Heart left ventricle (tissue), 13 donors: ENCODE measurements at regions not wholly inside any gene's neighbourhood (a gene's known extent, or its start where the extent isn't known, plus 50 kb on each side); places are given as distances from the start of the nearest gene placed in this dataset.

Experiments used
- POLR2A ChIP-seq, 2 donors: fragments of 450-650 bp; IDR thresholded peaks; one replicate each; pipeline ENCODE4 v1.6.1; 2017; ENCODE audit warnings: antibody characterized with exemption in 2 of 2, mild to moderate bottlenecking in 2 of 2, moderate library complexity in 2 of 2
- TF ChIP-seq, protein P1 (sequence below), 12 donors: fragments of 200-600 bp; sonication (generic) in 4 of 12; IDR thresholded peaks; one replicate each; pipeline versions ENCODE4 v1.5.0 to v1.8.0; 2018 to 2022; ENCODE audit warnings: antibody characterized with exemption in 12 of 12, mild to moderate bottlenecking in 5 of 12
- donor health status: ischemic (EF 13 %, LVEDD 7.1; RV severe dilation, severe dysfunction).
- donor health status: DM: no; HTN: yes; CAD: no.
- donor health status: DM: no; HTN: no; CAD: no.
- donor health status: ischemic (EF 25% LVEDD 6.9; RV normal size, moderate dysfunction).
- donor health status: ischemic (EF 25% LVEDD 5.7; RV mildly dilated, moderate dysfunction).
- donor health status: ischemic (EF 35%, LVEDD 5.7; RV mildly dilated, moderate dysfunction).
- donor health status: nonischemic (EF 11% LVEDD 7.7; RV severe dilation, severe dysfunction).
- donor health status: DM: yes; HTN: yes; CAD: no.
- donor health status: PGD.
- donor health status: ischemic (EF 29% LVEDD 5.4; RV normal size, mild dysfunction).
- donor health status: nonischemic (EF 23%, LVEDD 6.1; RV moderate dilation, normal function).

DNA sequence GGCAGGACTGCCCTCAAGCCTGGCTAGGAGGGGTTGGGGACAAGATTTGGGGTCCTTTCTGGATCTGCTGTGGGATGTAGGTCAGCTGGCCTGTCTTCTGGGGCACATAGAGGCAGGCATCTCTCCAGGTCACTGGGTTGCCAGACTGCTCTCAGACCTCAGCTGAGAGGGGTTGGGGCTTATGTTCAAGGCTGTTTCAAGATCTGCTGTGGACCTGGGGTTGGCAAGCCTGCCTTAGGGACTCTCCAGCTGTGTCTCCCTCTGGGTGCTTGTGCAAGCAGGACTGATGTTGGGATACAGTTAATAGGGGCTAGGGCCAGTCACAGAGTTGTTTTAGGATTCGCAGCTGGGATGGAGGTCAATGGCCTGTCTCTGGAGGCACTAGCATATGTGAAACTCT is 363.0 kb upstream of the ST6GAL2 start:
- TF ChIP-seq, protein P1, sequence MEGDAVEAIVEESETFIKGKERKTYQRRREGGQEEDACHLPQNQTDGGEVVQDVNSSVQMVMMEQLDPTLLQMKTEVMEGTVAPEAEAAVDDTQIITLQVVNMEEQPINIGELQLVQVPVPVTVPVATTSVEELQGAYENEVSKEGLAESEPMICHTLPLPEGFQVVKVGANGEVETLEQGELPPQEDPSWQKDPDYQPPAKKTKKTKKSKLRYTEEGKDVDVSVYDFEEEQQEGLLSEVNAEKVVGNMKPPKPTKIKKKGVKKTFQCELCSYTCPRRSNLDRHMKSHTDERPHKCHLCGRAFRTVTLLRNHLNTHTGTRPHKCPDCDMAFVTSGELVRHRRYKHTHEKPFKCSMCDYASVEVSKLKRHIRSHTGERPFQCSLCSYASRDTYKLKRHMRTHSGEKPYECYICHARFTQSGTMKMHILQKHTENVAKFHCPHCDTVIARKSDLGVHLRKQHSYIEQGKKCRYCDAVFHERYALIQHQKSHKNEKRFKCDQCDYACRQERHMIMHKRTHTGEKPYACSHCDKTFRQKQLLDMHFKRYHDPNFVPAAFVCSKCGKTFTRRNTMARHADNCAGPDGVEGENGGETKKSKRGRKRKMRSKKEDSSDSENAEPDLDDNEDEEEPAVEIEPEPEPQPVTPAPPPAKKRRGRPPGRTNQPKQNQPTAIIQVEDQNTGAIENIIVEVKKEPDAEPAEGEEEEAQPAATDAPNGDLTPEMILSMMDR (IDR thresholded peaks at IDR 0.05) = no peak
- TF ChIP-seq POLR2A (IDR thresholded peaks at IDR 0.05) = no peak
